Activated naive CD4-positive, alpha-beta T cell treated with anti-CD3 and anti-CD28 coated beads, Interleukin-2, amount 50 U/mL, for 24 hours (primary cell): ENCODE measurements at regions not wholly inside any gene's neighbourhood (a gene's known extent, or its start where the extent isn't known, plus 50 kb on each side); places are given as distances from the start of the nearest gene placed in this dataset.
"Not testable (repeated sequence)": the region's sequence is repeated elsewhere in the genome, so short reads cannot be mapped to it uniquely, and the experiment has no call there.

Experiments used
- H3K27ac Mint-ChIP-seq: one replicate; pipeline ENCODE4 v1.8.0; 2021; ENCODE audit warnings: mild to moderate bottlenecking, mixed read lengths
- H3K27me3 Mint-ChIP-seq: one replicate; pipeline ENCODE4 v1.8.0; 2021; ENCODE audit warnings: mixed read lengths
- H3K36me3 Mint-ChIP-seq: one replicate; pipeline ENCODE4 v1.8.0; 2021; ENCODE audit warnings: mixed read lengths
- H3K4me1 Mint-ChIP-seq: one replicate; pipeline ENCODE4 v1.8.0; 2021; ENCODE audit warnings: mixed read lengths
- H3K4me3 Mint-ChIP-seq: one replicate; pipeline ENCODE4 v1.8.0; 2021; ENCODE audit warnings: mild to moderate bottlenecking, mixed read lengths
- H3K9me3 Mint-ChIP-seq: one replicate; pipeline ENCODE4 v1.8.0; 2021; ENCODE audit warnings: mixed read lengths

DNA sequence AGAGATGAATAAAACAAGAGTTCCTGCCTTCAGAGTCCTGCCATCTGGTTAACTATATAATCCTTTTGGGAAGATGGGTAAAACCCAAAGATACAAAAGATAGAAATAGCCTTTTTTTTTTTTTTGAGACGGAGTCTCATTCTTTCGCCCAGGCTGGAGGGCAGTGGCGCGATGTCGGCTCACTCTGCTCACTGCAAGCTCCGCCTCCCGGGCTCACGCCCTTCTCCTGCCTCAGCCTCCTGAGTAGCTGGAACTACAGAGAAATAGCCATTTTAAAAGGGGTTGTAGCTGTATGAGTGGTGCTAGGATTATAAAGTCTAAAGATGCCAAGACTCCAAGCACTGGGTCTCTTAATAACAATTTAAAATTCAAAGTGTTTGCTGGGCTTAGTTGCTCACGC lies 97.2 kb downstream of the KDR start:
- Mint-ChIP-seq H3K36me3 (no peaks in the 10 kb centered on the region), H3K27ac (no peak overlapping the region), H3K4me3 (no peak overlapping the region)

DNA sequence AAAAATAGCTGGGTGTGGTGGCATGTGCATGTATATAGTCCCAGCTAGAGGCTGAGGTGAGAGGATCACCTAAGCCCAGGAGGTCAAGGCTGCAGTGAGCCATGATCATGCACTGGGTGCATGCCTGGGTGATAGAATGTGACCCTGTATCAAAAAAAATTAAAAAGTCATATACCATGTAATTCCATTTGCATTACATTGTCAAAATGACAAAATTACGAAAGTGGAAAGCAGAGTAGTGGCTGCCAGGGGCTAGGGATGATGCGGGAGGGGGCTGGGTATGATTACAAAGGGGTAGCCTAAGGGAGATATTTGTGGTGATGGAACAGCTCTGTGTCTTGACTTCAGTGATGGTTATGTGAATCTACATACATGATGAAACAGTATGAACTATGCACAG lies 97.8 kb downstream of the KDR start:
- Mint-ChIP-seq H3K36me3 (no peaks in the 10 kb centered on the region), H3K4me1 (no peaks in the 10 kb centered on the region)

More for the DNA sequence above, 97.2 kb downstream of the KDR start:
- no peaks in the 10 kb centered on the region for H3K9me3 Mint-ChIP-seq
- peaks cover 5% of the 10 kb centered on the region for H3K27me3 Mint-ChIP-seq
- H3K4me1 Mint-ChIP-seq: no peaks in the 10 kb centered on the region

GRCh38 chr4:55025456-55025855 lies 99.9 kb downstream of the KDR start:
- H3K9me3 Mint-ChIP-seq, H3K4me3 Mint-ChIP-seq, H3K27ac Mint-ChIP-seq, H3K27me3 Mint-ChIP-seq, H3K36me3 Mint-ChIP-seq, H3K4me1 Mint-ChIP-seq: not testable (repeated sequence)

More for the DNA sequence above, 97.8 kb downstream of the KDR start:
- no peak overlapping the region for H3K27ac Mint-ChIP-seq
- no peak overlapping the region for H3K4me3 Mint-ChIP-seq
- peaks cover 5% of the 10 kb centered on the region for H3K27me3 Mint-ChIP-seq
- no peaks in the 10 kb centered on the region for H3K9me3 Mint-ChIP-seq

GRCh38 chr4:55023030-55023429 lies 102.4 kb downstream of the KDR start:
- no peaks in the 10 kb centered on the region for H3K36me3 Mint-ChIP-seq
- no peaks in the 10 kb centered on the region for H3K4me1 Mint-ChIP-seq
- no peaks in the 10 kb centered on the region for H3K9me3 Mint-ChIP-seq
- peaks cover 10% of the 10 kb centered on the region for H3K27me3 Mint-ChIP-seq
- no peak overlapping the region for H3K4me3 Mint-ChIP-seq
- no peak overlapping the region for H3K27ac Mint-ChIP-seq

- H3K27ac Mint-ChIP-seq: no peak overlapping the region
- H3K27me3 Mint-ChIP-seq: peaks cover 10% of the 10 kb centered on the region
- H3K4me1 Mint-ChIP-seq: no peaks in the 10 kb centered on the region
- H3K4me3 Mint-ChIP-seq: no peak overlapping the region
- H3K9me3 Mint-ChIP-seq: no peaks in the 10 kb centered on the region
- H3K36me3 Mint-ChIP-seq: no peaks in the 10 kb centered on the region
These were observed 104.2 kb downstream of the KDR start for GRCh38 chr4:55021214-55021613.

GRCh38 chr4:55020131-55020530 lies 105.3 kb downstream of the KDR start:
- H3K4me1 Mint-ChIP-seq: no peaks in the 10 kb centered on the region
- H3K27ac Mint-ChIP-seq: no peak overlapping the region
- no peaks in the 10 kb centered on the region for H3K9me3 Mint-ChIP-seq
- peaks cover 10% of the 10 kb centered on the region for H3K27me3 Mint-ChIP-seq
- no peaks in the 10 kb centered on the region for H3K36me3 Mint-ChIP-seq
- no peak overlapping the region for H3K4me3 Mint-ChIP-seq

DNA sequence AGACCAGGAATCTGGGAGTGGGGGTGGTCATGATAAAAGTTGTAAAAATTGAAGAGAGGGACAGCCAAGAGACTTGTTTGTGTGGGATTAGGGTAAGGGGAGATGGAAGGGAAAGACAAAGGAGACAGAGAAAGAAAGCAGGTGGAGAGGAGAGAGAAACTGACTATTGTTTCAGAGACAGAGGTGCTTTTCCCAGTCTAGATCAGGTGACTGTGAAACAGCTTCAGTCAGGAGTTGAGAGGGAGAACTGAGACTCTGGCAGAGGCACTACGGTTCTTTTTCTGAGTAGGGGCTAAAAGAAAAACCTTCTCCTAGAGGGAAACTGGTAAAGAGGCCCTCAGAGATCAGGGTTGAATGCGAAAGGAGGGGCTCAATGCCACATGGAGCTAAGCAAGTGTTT lies 106.4 kb downstream of the KDR start:
- Mint-ChIP-seq H3K4me3 (no peak overlapping the region), H3K36me3 (no peaks in the 10 kb centered on the region), H3K27ac (no peak overlapping the region), H3K4me1 (no peaks in the 10 kb centered on the region), H3K27me3 (peaks cover 10% of the 10 kb centered on the region), H3K9me3 (no peaks in the 10 kb centered on the region)

DNA sequence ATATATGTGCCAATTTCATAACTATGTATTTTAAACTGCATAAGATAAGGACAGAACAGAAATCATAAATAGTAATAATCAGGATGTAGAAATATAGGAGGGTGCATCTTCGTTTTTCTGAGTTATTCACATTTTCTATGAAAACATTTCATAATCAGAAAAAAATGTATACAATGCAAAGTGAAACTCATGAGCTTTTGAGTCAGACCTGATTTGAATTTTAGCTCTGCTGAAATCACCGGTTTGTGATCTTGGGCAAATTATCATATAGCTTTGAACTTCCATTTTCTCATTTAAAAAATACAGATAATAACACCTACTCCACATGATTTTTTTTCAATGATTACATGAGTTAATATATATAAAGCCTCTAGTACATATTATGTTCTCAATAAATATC lies 106.9 kb downstream of the KDR start:
- Mint-ChIP-seq H3K27me3 (peaks cover 10% of the 10 kb centered on the region), H3K9me3 (no peaks in the 10 kb centered on the region), H3K27ac (no peak overlapping the region), H3K4me3 (no peak overlapping the region), H3K4me1 (no peaks in the 10 kb centered on the region), H3K36me3 (no peaks in the 10 kb centered on the region)

- H3K27ac Mint-ChIP-seq: no peak overlapping the region
- H3K9me3 Mint-ChIP-seq: no peaks in the 10 kb centered on the region
- H3K4me3 Mint-ChIP-seq: no peak overlapping the region
- H3K4me1 Mint-ChIP-seq: no peaks in the 10 kb centered on the region
- H3K27me3 Mint-ChIP-seq: peaks cover 10% of the 10 kb centered on the region
- H3K36me3 Mint-ChIP-seq: no peaks in the 10 kb centered on the region
These were observed 108.0 kb downstream of the KDR start for GRCh38 chr4:55017406-55017805.

GRCh38 chr4:55016131-55016530 lies 109.3 kb downstream of the KDR start:
- no peaks in the 10 kb centered on the region for H3K36me3 Mint-ChIP-seq
- no peaks in the 10 kb centered on the region for H3K4me1 Mint-ChIP-seq
- no peak overlapping the region for H3K4me3 Mint-ChIP-seq
- H3K9me3 Mint-ChIP-seq: no peaks in the 10 kb centered on the region
- no peak overlapping the region for H3K27ac Mint-ChIP-seq
- H3K27me3 Mint-ChIP-seq: peaks cover 9% of the 10 kb centered on the region

GRCh38 chr4:55014876-55015275 lies 110.5 kb downstream of the KDR start:
- Mint-ChIP-seq H3K36me3 (no peaks in the 10 kb centered on the region), H3K9me3 (peaks cover under 1% of the 10 kb centered on the region), H3K4me3 (no peak overlapping the region), H3K27me3 (peaks cover 6% of the 10 kb centered on the region), H3K4me1 (no peaks in the 10 kb centered on the region), H3K27ac (no peak overlapping the region)

GRCh38 chr4:55013431-55013955 lies 111.9 kb downstream of the KDR start:
- Mint-ChIP-seq H3K4me1 (no peaks in the 10 kb centered on the region), H3K9me3 (peaks cover 5% of the 10 kb centered on the region), H3K4me3 (no peak overlapping the region), H3K36me3 (no peaks in the 10 kb centered on the region), H3K27ac (no peak overlapping the region), H3K27me3 (peaks cover 3% of the 10 kb centered on the region)

GRCh38 chr4:55012363-55013230 lies 112.8 kb downstream of the KDR start:
- Mint-ChIP-seq H3K27ac (no peak overlapping the region), H3K9me3 (peaks cover 5% of the 10 kb centered on the region), H3K4me1 (no peaks in the 10 kb centered on the region), H3K27me3 (peaks cover 3% of the 10 kb centered on the region), H3K4me3 (no peak overlapping the region), H3K36me3 (no peaks in the 10 kb centered on the region)

- no peaks in the 10 kb centered on the region for H3K36me3 Mint-ChIP-seq
- H3K9me3 Mint-ChIP-seq: peaks cover 5% of the 10 kb centered on the region
- no peak overlapping the region for H3K27ac Mint-ChIP-seq
- H3K4me3 Mint-ChIP-seq: no peak overlapping the region
- H3K27me3 Mint-ChIP-seq: peaks cover 3% of the 10 kb centered on the region
- H3K4me1 Mint-ChIP-seq: no peaks in the 10 kb centered on the region
These were observed 113.6 kb downstream of the KDR start for GRCh38 chr4:55011761-55012160.

GRCh38 chr4:55010550-55010949 lies 114.8 kb downstream of the KDR start:
- no peak overlapping the region for H3K4me3 Mint-ChIP-seq
- peaks cover 3% of the 10 kb centered on the region for H3K27me3 Mint-ChIP-seq
- no peaks in the 10 kb centered on the region for H3K36me3 Mint-ChIP-seq
- peaks cover 5% of the 10 kb centered on the region for H3K9me3 Mint-ChIP-seq
- no peaks in the 10 kb centered on the region for H3K4me1 Mint-ChIP-seq
- no peak overlapping the region for H3K27ac Mint-ChIP-seq

DNA sequence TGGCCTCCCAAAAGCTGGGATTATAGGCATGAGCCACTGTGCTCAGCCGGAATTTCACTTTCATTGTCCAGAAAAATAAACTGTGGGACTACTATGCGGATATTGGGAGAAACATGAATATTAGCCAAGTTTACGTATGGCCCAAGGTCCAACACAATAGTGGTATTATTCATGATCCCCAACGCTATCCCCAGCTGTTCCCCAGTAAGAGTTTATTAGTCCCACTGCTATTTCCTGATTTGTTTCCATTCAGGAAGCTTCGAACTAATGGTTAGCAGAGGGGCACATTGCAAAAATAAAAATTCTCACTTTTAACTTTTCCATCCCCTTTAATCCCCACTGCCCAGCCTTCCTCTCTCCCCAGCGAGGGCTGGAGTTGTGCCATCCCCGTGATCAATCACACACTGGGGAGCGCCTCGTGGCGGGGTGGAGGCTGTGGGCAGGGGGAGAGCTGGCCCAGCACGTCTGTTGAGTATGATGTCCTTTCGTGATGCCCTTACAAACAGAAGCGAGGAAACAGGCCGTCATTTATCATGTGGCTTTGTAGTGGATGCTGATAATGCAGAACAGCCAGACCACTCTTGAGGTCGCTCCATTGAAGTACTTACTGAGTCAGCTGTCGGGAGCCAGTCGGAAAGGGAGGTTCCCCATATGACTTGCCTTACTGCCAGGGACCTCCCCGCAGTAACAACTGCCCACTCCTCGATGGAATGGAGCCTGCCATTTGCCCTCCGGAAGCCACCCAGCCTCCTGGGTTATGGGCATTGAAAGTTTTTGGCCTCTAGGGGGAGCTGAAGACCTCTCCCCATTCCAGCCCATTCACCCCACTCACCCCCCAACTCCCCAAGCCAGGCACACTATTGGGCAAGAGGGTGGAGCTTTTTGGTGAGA lies 117.0 kb downstream of the KDR start:
- peaks cover 5% of the 10 kb centered on the region for H3K9me3 Mint-ChIP-seq
- H3K4me1 Mint-ChIP-seq: no peaks in the 10 kb centered on the region
- H3K27me3 Mint-ChIP-seq: peaks cover 5% of the 10 kb centered on the region
- no peaks in the 10 kb centered on the region for H3K36me3 Mint-ChIP-seq
- no peak overlapping the region for H3K27ac Mint-ChIP-seq
- H3K4me3 Mint-ChIP-seq: no peak overlapping the region
